Tibial artery (tissue), 4 donors: ENCODE measurements at regions not wholly inside any gene's neighbourhood (a gene's known extent, or its start where the extent isn't known, plus 50 kb on each side); places are given as distances from the start of the nearest gene placed in this dataset.

Source experiments
- DNase-seq, 2 donors: peaks; one replicate each; pipeline ENCODE4 v3.0.0-alpha.2; 2019
- H3K27ac ChIP-seq, 2 donors: fragments of 200-600 bp; sonication (generic) in 1 of 2; 1 replicate in 1 of 2; 2 replicates in 1 of 2; pipeline ENCODE4 v1.5.1; 2018 to 2019; ENCODE audit warnings: mild to moderate bottlenecking in 1 of 2
- H3K27me3 ChIP-seq, 2 donors: fragments of 200-600 bp; sonication (generic) in 1 of 2; one replicate each; pipeline versions ENCODE4 v1.5.1 to v1.6.0; 2016 to 2019
- H3K36me3 ChIP-seq, 3 donors: fragments of 200-600 bp; sonication (generic) in 2 of 3; one replicate each; pipeline ENCODE4 v1.5.1; 2016 to 2019; ENCODE audit warnings: mild to moderate bottlenecking in 2 of 3
- H3K4me1 ChIP-seq, 4 donors: fragments of 200-600 bp; sonication (generic) in 2 of 4; 1 replicate in 3 of 4; 2 replicates in 1 of 4; pipeline ENCODE4 v1.5.1; 2016 to 2019
- H3K4me3 ChIP-seq, 2 donors: fragments of 200-600 bp; sonication (generic) in 1 of 2; 1 replicate in 1 of 2; 2 replicates in 1 of 2; pipeline ENCODE4 v1.5.1; 2018 to 2019; ENCODE audit warnings: mild to moderate bottlenecking in 2 of 2
- H3K9me3 ChIP-seq, 3 donors: fragments of 200-600 bp; sonication (generic) in 1 of 3; one replicate each; pipeline ENCODE4 v1.5.1; 2016 to 2019
- intact Hi-C: fragments of 100-400 bp; cut with DNase I; formaldehyde crosslinking; loops from one replicate; pipeline ENCODE4 v1.15.0; 2023; ENCODE audit warnings: low total_unique reads
- TF ChIP-seq, protein P1 (sequence below), 2 experiments: fragments of 200-600 bp in 1 of 2; fragments of 450-650 bp in 1 of 2; IDR thresholded peaks; one replicate each; pipeline ENCODE4 v1.5.1; 2017 to 2019; ENCODE audit warnings: antibody characterized with exemption in 2 of 2, mild to moderate bottlenecking in 1 of 2, moderate library complexity in 1 of 2

DNA sequence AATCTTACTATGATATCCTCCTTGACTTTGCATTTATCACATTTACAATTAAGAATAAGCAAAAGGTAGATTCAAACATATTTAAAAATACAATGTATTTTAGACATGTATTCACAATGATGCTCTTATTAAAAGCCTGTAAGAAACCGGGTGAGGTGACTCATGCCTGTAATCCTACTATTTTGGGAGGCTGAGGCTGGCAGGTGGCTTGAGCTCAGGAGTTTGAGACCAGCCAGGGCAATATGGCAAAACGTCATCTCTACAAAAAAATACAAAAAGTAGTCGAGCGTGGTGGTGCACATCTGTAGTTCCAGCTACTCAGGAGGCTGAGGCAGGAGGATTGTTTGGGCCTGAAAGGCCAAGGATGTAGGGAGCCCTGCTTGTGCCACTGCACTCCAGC, 618.4 kb downstream of the CDH18 start:
- no peaks in the 10 kb centered on the region for H3K4me1 ChIP-seq
- DNase-seq: no peak
- no peaks in the 10 kb centered on the region for H3K9me3 ChIP-seq
- H3K27ac ChIP-seq: no peak overlapping the region
- TF ChIP-seq, protein P1, sequence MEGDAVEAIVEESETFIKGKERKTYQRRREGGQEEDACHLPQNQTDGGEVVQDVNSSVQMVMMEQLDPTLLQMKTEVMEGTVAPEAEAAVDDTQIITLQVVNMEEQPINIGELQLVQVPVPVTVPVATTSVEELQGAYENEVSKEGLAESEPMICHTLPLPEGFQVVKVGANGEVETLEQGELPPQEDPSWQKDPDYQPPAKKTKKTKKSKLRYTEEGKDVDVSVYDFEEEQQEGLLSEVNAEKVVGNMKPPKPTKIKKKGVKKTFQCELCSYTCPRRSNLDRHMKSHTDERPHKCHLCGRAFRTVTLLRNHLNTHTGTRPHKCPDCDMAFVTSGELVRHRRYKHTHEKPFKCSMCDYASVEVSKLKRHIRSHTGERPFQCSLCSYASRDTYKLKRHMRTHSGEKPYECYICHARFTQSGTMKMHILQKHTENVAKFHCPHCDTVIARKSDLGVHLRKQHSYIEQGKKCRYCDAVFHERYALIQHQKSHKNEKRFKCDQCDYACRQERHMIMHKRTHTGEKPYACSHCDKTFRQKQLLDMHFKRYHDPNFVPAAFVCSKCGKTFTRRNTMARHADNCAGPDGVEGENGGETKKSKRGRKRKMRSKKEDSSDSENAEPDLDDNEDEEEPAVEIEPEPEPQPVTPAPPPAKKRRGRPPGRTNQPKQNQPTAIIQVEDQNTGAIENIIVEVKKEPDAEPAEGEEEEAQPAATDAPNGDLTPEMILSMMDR (IDR thresholded peaks at IDR 0.05): no peak
- H3K36me3 ChIP-seq: no peaks in the 10 kb centered on the region
- H3K4me3 ChIP-seq: no peak overlapping the region
- intact Hi-C loops: no loop called here
- H3K27me3 ChIP-seq: no peaks in the 10 kb centered on the region

DNA sequence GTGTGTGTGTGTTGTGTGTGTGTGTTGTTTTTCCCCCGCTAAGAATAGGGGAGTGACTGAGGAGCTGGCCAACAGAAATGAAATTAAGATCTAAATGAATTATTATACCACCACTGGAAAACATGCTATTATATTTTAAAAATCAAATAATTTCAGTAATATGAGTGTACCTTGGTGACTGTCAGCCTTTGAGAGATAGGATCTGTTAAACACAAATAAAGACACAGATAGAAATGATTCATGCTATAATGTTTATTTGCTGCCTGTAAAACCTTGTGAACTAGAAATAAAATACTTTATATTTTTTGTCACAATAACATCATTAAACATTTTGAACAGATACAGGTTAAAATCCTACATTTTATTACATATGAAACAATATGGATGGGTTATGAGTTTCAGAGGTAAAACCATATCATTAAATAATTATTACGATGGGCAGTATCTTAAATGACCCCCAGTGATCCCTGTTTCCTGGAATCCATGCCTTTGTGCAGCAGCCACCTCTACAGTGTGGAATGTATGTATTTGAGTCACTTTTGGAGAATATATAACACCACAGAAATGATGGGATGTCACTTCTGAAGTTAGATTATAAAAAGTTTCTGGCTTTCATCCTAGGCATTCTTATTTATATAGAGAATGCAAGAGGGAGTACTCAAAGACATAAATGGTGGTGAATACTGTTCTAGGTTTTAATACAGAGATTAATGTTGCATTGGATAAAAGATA, 617.2 kb downstream of the CDH18 start:
- no peaks in the 10 kb centered on the region for H3K27me3 ChIP-seq
- H3K4me3 ChIP-seq: no peak overlapping the region
- no peaks in the 10 kb centered on the region for H3K36me3 ChIP-seq
- no peaks in the 10 kb centered on the region for H3K4me1 ChIP-seq
- no peaks in the 10 kb centered on the region for H3K9me3 ChIP-seq
- TF ChIP-seq, protein P1 (IDR thresholded peaks at IDR 0.05): no peak
- no peak overlapping the region for H3K27ac ChIP-seq
- DNase-seq: no peak
- intact Hi-C loops: no loop called here

DNA sequence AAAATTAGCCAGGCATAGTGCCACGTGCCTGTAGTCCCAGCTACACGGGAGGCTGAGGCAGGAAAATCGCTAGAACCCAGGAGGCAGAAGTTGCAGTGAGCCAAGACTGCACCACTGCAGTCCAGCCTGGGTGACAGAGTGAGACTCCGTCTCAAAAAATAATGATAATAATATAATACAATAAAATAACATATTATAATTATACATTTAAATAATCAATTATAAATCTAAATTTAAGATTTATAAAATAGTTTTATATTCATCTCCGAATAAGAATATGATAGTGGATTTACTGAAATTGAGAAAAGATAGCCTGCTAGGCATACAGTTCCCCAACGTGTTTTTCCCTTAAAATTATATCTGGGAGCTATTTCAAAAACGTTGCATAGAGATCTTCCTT, 599.6 kb downstream of the CDH18 start:
- intact Hi-C loops: no loop called here

DNA sequence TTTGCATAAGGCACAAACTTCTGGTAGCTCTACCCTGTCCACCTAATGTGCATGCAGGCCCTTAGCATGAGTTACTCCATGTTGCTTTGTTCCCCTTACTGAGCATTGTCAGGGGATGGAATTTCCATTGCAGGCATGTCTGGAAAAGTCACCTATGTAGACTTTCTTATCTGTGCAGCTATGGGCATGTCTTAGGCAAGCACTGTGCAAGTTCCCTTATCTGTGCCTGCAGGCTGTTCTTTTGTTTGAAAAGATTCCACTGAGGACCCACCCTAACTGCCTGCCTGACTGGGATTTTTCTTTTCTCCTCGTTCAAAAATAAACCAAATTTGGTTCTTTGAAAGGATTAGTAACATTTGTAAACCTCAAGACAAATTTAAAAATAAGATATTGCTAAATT, 587.0 kb downstream of the CDH18 start:
- no peaks in the 10 kb centered on the region for H3K4me1 ChIP-seq
- H3K4me3 ChIP-seq: no peak overlapping the region
- H3K9me3 ChIP-seq: no peaks in the 10 kb centered on the region
- TF ChIP-seq, protein P1 (IDR thresholded peaks at IDR 0.05): no peak
- no peaks in the 10 kb centered on the region for H3K36me3 ChIP-seq
- intact Hi-C loops: no loop called here
- DNase-seq: no peak
- H3K27me3 ChIP-seq: no peaks in the 10 kb centered on the region
- H3K27ac ChIP-seq: no peak overlapping the region

More for the DNA sequence above, 599.6 kb downstream of the CDH18 start:
- Histone ChIP-seq H3K9me3 (no peaks in the 10 kb centered on the region), H3K36me3 (no peaks in the 10 kb centered on the region), H3K4me3 (no peak overlapping the region), H3K27ac (no peak overlapping the region), H3K4me1 (no peaks in the 10 kb centered on the region), H3K27me3 (no peaks in the 10 kb centered on the region)
- TF ChIP-seq, protein P1 (IDR thresholded peaks at IDR 0.05): no peak
- DNase-seq: no peak

DNA sequence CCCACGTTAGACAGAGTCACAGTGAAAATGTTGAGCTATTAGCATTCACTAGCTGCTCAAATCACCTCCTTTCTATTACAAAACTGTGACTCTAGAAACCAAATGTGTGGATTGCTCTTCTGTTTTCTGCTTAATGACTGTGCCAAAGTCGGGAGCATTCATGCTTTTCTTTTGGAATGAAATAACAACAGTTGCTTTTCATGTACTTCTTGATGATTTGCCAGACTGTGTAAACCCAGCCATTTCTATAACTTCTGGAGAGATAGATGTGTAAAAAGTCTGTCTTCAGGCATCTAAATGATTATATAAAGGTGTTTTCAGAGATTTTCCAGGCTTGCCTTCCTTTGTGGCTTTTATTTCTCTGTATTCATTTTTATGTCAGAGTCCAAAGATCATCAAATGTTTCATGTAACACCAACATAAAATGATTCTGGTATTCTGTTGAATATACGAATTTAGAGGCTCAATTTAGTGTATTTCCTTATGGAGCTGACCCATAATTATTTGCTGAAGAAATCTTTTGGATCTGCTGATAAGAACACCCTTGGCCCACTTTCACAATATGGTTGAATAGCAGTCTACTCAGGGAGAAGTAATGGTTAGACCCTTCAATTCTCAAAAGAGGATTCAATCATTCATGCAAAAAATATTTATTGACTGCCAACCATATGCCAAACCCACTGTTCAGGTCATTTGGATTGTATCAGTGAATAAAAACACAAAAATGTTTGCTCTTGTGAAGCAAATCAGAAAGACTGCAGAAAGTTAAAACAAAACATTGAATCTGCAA, 581.2 kb downstream of the CDH18 start:
- no peaks in the 10 kb centered on the region for H3K4me1 ChIP-seq
- TF ChIP-seq, protein P1 (IDR thresholded peaks at IDR 0.05): no peak
- H3K9me3 ChIP-seq: no peaks in the 10 kb centered on the region
- no peaks in the 10 kb centered on the region for H3K36me3 ChIP-seq
- no peak overlapping the region for H3K27ac ChIP-seq
- no peak overlapping the region for H3K4me3 ChIP-seq
- no peaks in the 10 kb centered on the region for H3K27me3 ChIP-seq
- no peak for DNase-seq
- intact Hi-C loops: loop anchor here (5.0 kb wide), 1 partner anchor 646 kb away; no protein-coding TSS in a partner anchor
